GM19239 (cell line): ENCODE measurements at regions not wholly inside any gene's neighbourhood (a gene's known extent, or its start where the extent isn't known, plus 50 kb on each side); places are given as distances from the start of the nearest gene placed in this dataset.

ENCODE experiments used
- DNase-seq: peaks from one replicate; pipeline ENCODE4 v3.0.0; 2011; ENCODE audit warnings: low spot score; ENCODE audit not compliant: insufficient read length
- FAIRE-seq: peaks from 2 replicates; lab custom pipeline; 2011; peaks lifted over from hg19 to GRCh38; lab: Jason Lieb, UNC

GRCh38 chr21:22630953-22631465, 1632.8 kb downstream of the NCAM2 start:
- FAIRE-seq (no peak), DNase-seq (no peak)

DNA sequence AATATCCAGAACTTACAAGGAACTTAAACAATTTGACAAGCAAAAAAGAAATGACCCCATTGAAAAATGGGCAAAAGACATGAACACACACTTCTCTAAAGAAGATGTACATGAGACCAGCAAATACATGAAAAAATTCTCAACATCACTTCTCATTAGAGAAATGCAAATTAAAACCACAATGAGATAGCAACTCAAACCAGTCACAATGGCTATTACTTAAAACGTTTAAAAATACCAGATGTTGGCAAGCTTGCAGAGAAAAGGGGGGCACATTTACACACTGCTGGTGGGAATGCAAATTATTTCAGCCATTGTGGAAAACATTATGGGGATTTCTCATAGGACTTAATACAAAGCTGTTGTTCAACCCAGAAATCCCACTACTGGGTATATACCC, 1634.0 kb downstream of the NCAM2 start:
- DNase-seq (no peak), FAIRE-seq (no peak)

DNA sequence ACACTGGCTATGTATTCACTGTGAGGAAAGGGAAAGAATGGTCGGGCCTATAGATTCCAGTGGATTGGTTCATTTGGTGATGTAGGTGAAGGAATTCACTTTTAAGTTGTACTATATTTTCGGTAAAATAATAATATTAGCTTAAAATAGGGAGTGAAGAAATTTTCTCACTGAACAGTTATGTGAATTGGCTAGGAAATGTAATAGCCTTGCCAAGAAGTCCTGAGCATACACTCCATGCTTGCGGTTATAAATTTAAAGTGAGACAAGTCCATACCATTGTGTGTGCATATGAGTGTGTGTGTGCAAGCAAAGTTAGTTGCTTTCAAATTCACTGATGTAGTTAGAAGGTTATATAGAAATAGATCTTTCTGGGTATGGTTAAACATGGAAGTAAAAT, 1651.0 kb downstream of the NCAM2 start:
- no peak for FAIRE-seq
- DNase-seq, result no peak

GRCh38 chr21:22650226-22650625, 1652.0 kb downstream of the NCAM2 start:
- no peak for FAIRE-seq

GRCh38 chr21:22657781-22658180, 1659.6 kb downstream of the NCAM2 start:
- no peak for FAIRE-seq

More at GRCh38 chr21:22650226-22650625, 1652.0 kb downstream of the NCAM2 start:
- no peak for DNase-seq

GRCh38 chr21:22670148-22670547, 1671.9 kb downstream of the NCAM2 start:
- FAIRE-seq, result no peak

More at GRCh38 chr21:22657781-22658180, 1659.6 kb downstream of the NCAM2 start:
- DNase-seq, result no peak

GRCh38 chr21:22679207-22679606, 1681.0 kb downstream of the NCAM2 start:
- DNase-seq (no peak), FAIRE-seq (no peak)

More at GRCh38 chr21:22670148-22670547, 1671.9 kb downstream of the NCAM2 start:
- DNase-seq, result no peak

DNA sequence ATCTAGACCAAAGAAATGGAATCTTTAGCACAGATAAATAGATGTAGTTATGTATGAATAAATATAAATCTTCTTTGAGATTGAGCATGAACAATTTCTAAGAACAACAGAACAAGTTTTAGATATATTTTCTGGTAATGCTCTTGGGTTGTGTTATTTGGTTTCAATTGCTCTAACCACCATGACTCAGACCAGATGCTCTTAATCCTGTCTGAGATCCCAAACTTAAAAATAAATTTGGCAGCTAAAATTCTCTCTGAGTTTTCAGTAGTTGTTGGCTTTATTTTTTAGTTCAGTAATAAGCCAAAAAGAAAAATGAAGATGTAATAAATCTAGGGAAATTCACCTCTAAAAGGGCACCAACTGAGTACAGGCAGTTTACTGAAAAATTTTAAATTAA, 1693.4 kb downstream of the NCAM2 start:
- FAIRE-seq, result no peak

GRCh38 chr21:22703521-22703920, 1705.3 kb downstream of the NCAM2 start:
- FAIRE-seq (no peak), DNase-seq (no peak)

More for the DNA sequence above, 1693.4 kb downstream of the NCAM2 start:
- DNase-seq, result no peak

DNA sequence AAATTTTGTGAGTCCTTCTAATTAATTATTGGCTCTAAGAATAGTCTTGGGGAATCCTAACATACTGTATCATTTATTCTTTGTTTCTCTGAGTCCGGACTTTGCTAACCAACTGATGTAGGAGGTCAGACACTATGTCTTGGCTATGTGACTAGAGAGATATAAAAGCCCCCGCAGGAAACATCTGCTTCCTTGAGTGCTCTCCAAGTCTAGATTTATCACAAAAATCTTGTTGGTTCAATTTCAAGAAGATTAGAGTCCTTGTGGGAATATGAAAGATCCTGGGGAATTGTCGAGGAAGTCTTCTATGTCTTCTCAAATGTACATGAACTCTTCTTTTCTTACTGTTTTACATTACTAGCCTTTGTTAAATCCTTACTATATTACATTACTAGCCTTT, 1712.5 kb downstream of the NCAM2 start:
- FAIRE-seq, result no peak
- DNase-seq, result no peak

DNA sequence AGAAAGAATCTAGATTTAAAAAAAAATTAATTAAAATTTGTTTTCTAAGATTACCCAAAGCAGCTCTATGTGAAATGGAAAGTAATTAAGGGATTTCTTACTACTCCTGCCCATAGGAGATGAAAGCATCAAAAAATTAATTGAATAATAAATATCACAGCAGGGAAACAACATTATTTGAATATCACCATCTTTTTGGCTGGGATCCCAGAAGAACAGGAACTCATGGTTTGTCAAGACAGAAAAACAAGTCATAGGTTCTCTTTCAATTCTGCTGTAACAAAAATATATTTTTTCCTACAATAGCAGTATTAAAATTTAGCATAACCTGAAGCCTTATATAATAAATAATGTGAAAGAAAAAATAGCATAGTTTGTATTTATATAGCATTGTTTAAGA, 1713.4 kb downstream of the NCAM2 start:
- DNase-seq, result no peak
- no peak for FAIRE-seq

GRCh38 chr21:22725436-22725835, 1727.2 kb downstream of the NCAM2 start:
- FAIRE-seq (no peak), DNase-seq (no peak)

DNA sequence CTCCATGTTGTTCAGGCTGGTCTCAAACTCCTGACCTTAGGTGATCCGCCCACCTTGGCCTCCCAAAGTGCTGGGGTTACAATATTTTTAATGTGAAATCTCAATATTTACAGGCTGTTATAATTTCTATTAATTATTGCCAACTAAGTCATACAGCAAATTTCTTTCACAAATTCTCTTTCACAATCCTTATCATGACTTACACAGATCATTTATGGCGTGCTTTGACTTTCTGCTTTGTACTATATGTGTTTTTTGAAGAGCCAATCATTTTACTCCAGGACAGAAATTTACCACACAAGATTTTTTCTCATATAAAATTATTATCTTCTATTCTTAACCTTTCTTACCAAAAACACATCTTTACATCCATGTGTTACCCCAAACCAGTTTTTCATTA, 1729.9 kb downstream of the NCAM2 start:
- DNase-seq, result no peak

GRCh38 chr21:22743085-22743484, 1744.9 kb downstream of the NCAM2 start:
- DNase-seq, result no peak
- no peak for FAIRE-seq

More for the DNA sequence above, 1729.9 kb downstream of the NCAM2 start:
- no peak for FAIRE-seq

DNA sequence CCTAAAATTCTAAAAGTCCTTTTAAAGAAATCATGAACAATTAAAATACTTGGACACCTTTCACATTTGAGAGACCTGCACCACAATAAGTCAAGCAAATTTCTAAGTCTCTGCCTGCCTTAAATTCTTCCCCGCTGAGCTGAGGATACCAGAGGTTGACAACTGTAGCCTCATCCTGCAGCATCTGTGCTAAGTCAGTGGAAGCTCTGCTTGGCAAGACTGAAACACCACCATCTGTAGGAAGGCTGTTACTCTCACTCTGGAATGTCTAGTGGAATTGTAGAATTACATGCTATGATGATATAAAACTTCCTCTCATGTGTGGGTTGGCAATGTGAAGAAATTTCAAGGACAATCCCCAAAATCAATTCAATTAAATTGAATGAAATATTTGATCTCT, 1756.5 kb downstream of the NCAM2 start:
- FAIRE-seq (no peak), DNase-seq (no peak)

DNA sequence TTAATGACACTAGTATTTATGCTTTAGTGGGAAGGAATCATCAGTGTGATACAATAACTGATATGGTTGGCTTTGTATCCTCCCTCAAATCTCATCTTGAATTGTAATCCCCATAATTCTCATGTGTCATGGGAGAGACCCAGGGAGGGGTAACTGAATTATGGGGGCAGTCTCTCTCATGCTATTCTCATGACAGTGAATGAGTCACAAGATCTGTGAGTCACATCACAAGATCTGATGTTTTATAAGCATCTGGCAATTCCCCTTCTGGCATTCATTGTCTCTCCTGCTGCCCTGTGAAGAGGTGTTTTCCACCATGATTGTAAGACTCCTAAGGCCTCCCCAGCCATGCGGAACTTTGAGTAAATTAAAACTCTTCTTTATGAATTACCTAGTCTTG, 1760.3 kb downstream of the NCAM2 start:
- DNase-seq, result no peak
- no peak for FAIRE-seq

DNA sequence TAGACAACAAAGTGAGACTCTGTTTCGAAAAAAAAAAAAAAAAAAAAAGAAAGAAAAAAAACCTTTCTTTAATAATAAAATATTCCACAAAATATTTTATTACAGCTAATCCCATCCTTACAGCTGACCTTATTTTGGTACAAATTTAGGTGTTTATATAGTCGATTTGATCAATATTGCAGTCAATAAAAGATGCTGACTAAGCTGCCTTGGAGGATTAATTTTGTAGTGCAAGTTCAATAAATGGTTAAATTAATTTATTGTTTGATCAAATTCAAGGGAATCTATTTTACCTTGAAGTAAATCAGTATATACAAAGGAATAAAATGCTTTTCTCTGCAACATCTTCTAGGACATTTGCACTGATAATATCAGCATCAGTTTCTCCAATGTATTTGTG, 1764.3 kb downstream of the NCAM2 start:
- DNase-seq, result no peak
- no peak for FAIRE-seq

GRCh38 chr21:22763442-22763841, 1765.2 kb downstream of the NCAM2 start:
- FAIRE-seq, result no peak
- DNase-seq, result no peak

DNA sequence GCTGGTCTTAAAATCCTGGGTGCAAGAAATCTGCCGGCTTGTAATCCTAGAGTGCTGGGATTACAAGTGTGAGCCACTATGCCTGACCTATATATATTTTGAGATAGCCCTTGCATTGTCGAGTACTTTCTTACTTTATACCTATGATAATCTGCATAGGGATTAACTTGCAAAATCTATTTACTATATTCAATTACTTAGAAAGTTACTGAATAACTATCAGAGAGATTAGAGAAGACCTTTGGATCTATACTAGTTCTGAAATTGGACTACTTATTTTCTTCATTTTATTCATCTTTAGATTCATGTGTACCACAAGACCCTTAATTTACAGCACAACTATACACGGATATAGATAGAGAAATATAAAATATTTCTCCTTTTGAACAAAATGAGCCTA, 1766.0 kb downstream of the NCAM2 start:
- FAIRE-seq (no peak), DNase-seq (no peak)

- FAIRE-seq (no peak), DNase-seq (no peak)
These were observed 1793.2 kb downstream of the NCAM2 start for GRCh38 chr21:22791376-22791775.

DNA sequence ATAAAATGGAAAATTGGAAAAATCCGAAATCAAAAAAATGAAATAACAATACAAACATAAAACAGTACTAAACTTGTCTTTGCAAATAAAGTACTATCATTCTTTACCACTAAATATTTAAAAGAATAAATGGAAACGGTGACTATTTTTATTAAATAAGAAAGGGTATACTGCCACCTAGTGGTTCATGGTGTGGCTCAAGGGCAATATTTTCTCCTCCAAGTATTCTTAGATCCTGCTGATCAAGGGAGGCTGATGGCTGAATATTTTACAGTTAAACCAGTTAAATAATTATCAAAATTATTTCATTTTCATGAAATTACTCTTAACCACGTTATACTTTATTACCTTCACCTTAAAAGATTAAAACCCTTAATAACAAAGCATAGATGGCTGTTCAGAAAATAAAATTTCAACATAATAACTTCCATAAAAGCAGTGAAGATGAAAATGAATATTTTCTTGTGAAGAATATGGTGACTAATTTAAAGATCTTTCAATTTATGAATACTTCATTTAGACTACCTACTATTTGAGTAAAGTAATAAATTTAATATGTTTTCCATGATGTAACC, 1793.9 kb downstream of the NCAM2 start:
- FAIRE-seq, result no peak
- DNase-seq, result peak; percentile 4

- FAIRE-seq, result no peak
- DNase-seq, result no peak
These were observed 1796.9 kb downstream of the NCAM2 start for GRCh38 chr21:22795091-22795490.
